ENCODE measurements at regions not wholly inside any gene's neighbourhood (a gene's known extent, or its start where the extent isn't known, plus 50 kb on each side); places are given as distances from the start of the nearest gene placed in this dataset.

DNA sequence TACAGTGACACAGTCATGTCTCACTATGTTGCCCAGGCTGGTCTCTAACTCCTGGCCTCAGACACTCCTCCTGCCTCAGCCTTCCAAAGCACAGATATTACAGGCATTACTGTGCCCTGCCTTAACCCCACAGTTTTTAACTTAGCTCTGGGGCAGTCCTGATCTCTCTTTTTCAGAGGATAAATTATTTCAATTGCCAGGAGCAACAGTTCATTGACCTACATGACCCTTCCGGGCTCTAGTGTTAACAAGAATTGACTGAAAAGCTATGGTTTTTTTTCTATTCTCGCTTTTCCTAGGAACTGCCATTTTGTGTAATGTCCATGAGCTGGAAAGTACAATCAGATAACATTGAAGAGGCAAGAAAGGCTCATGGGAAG lies 92.8 kb downstream of the HNRNPLL start:
- Histone ChIP-seq H3K4me1 (ENCODE audit: insufficient read depth, low read length, poor library complexity, severe bottlenecking) (peaks cover 12% of the 10 kb centered on the region), H3K27ac (ENCODE audit: low read depth, low read length, poor library complexity, severe bottlenecking) (no peak overlapping the region), H3K9me2 (ENCODE audit: insufficient read depth, low read length) (no peaks in the 10 kb centered on the region), H3K4me3 (ENCODE audit: low read depth, low read length, poor library complexity, severe bottlenecking) (no peak overlapping the region), H3K9me3 (ENCODE audit: low read length) (peaks cover 14% of the 10 kb centered on the region; the same call in 1 of the 2 replicates), H3K36me3 (ENCODE audit: insufficient read depth, low read length) (no peaks in the 10 kb centered on the region), H2AFZ (ENCODE audit: low read length) (no peak overlapping the region), H3K4me2 (ENCODE audit: low read length) (no peak overlapping the region), H4K20me1 (ENCODE audit: insufficient read depth, low read length) (no peaks in the 10 kb centered on the region), H3K79me2 (ENCODE audit: insufficient read depth, low read depth, low read length) (no peaks in the 10 kb centered on the region)
- no peak for TF ChIP-seq EZH2phosphoT487 (IDR thresholded peaks at IDR 0.05; ENCODE audit: borderline replicate concordance, low read depth, low read length)
- TF ChIP-seq, protein P1, sequence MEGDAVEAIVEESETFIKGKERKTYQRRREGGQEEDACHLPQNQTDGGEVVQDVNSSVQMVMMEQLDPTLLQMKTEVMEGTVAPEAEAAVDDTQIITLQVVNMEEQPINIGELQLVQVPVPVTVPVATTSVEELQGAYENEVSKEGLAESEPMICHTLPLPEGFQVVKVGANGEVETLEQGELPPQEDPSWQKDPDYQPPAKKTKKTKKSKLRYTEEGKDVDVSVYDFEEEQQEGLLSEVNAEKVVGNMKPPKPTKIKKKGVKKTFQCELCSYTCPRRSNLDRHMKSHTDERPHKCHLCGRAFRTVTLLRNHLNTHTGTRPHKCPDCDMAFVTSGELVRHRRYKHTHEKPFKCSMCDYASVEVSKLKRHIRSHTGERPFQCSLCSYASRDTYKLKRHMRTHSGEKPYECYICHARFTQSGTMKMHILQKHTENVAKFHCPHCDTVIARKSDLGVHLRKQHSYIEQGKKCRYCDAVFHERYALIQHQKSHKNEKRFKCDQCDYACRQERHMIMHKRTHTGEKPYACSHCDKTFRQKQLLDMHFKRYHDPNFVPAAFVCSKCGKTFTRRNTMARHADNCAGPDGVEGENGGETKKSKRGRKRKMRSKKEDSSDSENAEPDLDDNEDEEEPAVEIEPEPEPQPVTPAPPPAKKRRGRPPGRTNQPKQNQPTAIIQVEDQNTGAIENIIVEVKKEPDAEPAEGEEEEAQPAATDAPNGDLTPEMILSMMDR (conservative IDR thresholded peaks at IDR 0.05; ENCODE audit: low read length), result no peak
- ChIA-PET CTCF (ENCODE audit: unreplicated experiment) (no interaction called here), POLR2A (interaction anchor here (0.6 to 1.9 kb wide), 4 partner anchors 8 to 132 kb away, joined by 3 to 8 read pairs (median 4); no protein-coding TSS in a partner anchor)
- BruUV-seq (replicated peaks), result no TSS peak
- no peak for DNase-seq (ENCODE audit: low spot score)
- intact Hi-C loops (cut with micrococcal nuclease; ENCODE audit: unreplicated experiment), result loop anchor here (2.0 to 10.0 kb wide), 4 partner anchors 45 to 525 kb away; partner anchors contain the start of gene ATL2

DNA sequence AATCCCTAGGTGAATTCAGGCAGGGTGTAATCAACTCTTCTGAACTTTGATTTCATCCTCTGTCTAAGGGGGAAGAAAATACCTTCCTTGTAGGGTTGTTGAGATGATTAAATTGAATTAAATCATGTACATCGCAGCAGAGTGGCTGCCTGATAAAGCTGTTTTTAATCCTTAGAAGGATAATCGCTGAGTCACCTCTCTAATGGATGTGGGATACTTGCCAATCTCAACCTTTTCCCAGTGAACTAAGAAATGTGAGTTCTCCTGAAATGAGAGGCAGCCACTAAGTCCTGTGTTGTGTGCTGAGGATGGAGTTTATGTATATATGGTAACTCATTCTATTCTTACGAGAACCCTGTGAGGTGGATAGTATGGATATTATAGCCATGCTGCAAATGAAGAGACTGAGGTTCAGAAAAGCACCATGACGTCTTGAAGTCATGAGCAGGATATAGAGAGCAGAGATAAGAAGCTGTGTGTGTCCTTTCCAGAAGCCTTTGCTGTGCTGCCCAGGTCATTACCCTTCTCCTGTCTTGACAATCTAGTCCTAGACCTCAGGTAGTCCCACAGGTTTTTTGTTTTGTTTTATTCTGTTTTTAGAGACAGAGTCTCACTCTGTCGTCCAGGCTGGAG lies 93.3 kb downstream of the HNRNPLL start:
- no peak overlapping the region for H2AFZ ChIP-seq (ENCODE audit: low read length)
- intact Hi-C loops (cut with micrococcal nuclease; ENCODE audit: unreplicated experiment), result loop anchor here (2.0 to 10.0 kb wide), 4 partner anchors 45 to 525 kb away; partner anchors contain the start of gene ATL2
- POLR2A ChIA-PET, result interaction anchor here (0.9 to 1.9 kb wide), 4 partner anchors 8 to 132 kb away, joined by 3 to 8 read pairs (median 4); no protein-coding TSS in a partner anchor

More for the DNA sequence above, 93.3 kb downstream of the HNRNPLL start:
- H3K9me3 ChIP-seq (ENCODE audit: low read length), result peaks cover 14% of the 10 kb centered on the region; the same call in 1 of the 2 replicates
- H3K79me2 ChIP-seq (ENCODE audit: insufficient read depth, low read depth, low read length), result no peaks in the 10 kb centered on the region
- no peak overlapping the region for H3K4me3 ChIP-seq (ENCODE audit: low read depth, low read length, poor library complexity, severe bottlenecking)
- H3K4me1 ChIP-seq (ENCODE audit: insufficient read depth, low read length, poor library complexity, severe bottlenecking), result peaks cover 12% of the 10 kb centered on the region
- no peaks in the 10 kb centered on the region for H3K36me3 ChIP-seq (ENCODE audit: insufficient read depth, low read length)
- BruUV-seq (replicated peaks), result no TSS peak
- H4K20me1 ChIP-seq (ENCODE audit: insufficient read depth, low read length), result no peaks in the 10 kb centered on the region
- no peak overlapping the region for H3K4me2 ChIP-seq (ENCODE audit: low read length)
- CTCF ChIA-PET (ENCODE audit: unreplicated experiment), result interaction anchor here (0.7 to 2.2 kb wide), 4 partner anchors 44 to 194 kb away, joined by 4 to 11 read pairs (median 8); no protein-coding TSS in a partner anchor
- no peaks in the 10 kb centered on the region for H3K9me2 ChIP-seq (ENCODE audit: insufficient read depth, low read length)
- H3K27ac ChIP-seq (ENCODE audit: low read depth, low read length, poor library complexity, severe bottlenecking), result no peak overlapping the region
- TF ChIP-seq, protein P1 (conservative IDR thresholded peaks at IDR 0.05; ENCODE audit: low read length), result no peak
- TF ChIP-seq EZH2phosphoT487 (IDR thresholded peaks at IDR 0.05; ENCODE audit: borderline replicate concordance, low read depth, low read length), result no peak
- no peak for DNase-seq (ENCODE audit: low spot score)

Measured in OCI-LY7 (cell line).